Skin epidermis (tissue), 12 donors: ENCODE measurements at regions not wholly inside any gene's neighbourhood (a gene's known extent, or its start where the extent isn't known, plus 50 kb on each side); places are given as distances from the start of the nearest gene placed in this dataset.
"Not testable (repeated sequence)": the region's sequence is repeated elsewhere in the genome, so short reads cannot be mapped to it uniquely, and the experiment has no call there.

Experiments used
- H3K27ac ChIP-seq, 21 experiments: fragments of 200-600 bp; sonication (generic) in 11 of 21; one replicate each; pipeline ENCODE4 v1.5.0; 2020; ENCODE audit warnings: mild to moderate bottlenecking in 3 of 21, inconsistent platforms in 2 of 21, moderate library complexity in 2 of 21
- H3K4me3 ChIP-seq, 7 experiments: fragments of 200-600 bp; sonication (generic) in 2 of 7; one replicate each; pipeline ENCODE4 v1.5.0; 2020; ENCODE audit warnings: inconsistent platforms in 2 of 7, mild to moderate bottlenecking in 2 of 7, moderate library complexity in 1 of 7

- Histone ChIP-seq H3K27ac (no peak overlapping the region), H3K4me3 (no peak overlapping the region)
Measured at GRCh38 chr11:39462506-39462905, 1996.9 kb downstream of the LRRC4C start.

- H3K27ac ChIP-seq = no peak overlapping the region
- H3K4me3 ChIP-seq = no peak overlapping the region
Measured at GRCh38 chr11:39461066-39461465, 1998.4 kb downstream of the LRRC4C start.

- Histone ChIP-seq H3K4me3 (no peak overlapping the region), H3K27ac (no peak overlapping the region)
Measured at GRCh38 chr11:39459606-39460005, 1999.8 kb downstream of the LRRC4C start.

- Histone ChIP-seq H3K4me3 (no peak overlapping the region), H3K27ac (no peak overlapping the region)
Measured at GRCh38 chr11:39458481-39458880, 2001.0 kb downstream of the LRRC4C start.

- no peak overlapping the region for H3K4me3 ChIP-seq
- H3K27ac ChIP-seq = no peak overlapping the region
Measured at GRCh38 chr11:39443424-39444022, 2015.9 kb downstream of the LRRC4C start.

- H3K4me3 ChIP-seq = no peak overlapping the region
- no peak overlapping the region for H3K27ac ChIP-seq
Measured at GRCh38 chr11:39442177-39442576, 2017.3 kb downstream of the LRRC4C start.

- no peak overlapping the region for H3K4me3 ChIP-seq
- H3K27ac ChIP-seq = no peak overlapping the region
Measured at GRCh38 chr11:39435641-39436040, 2023.8 kb downstream of the LRRC4C start.

- Histone ChIP-seq H3K4me3 (no peak overlapping the region), H3K27ac (no peak overlapping the region)
Measured at GRCh38 chr11:39434466-39434865, 2025.0 kb downstream of the LRRC4C start.

- Histone ChIP-seq H3K4me3 (no peak overlapping the region), H3K27ac (no peak overlapping the region)
Measured at GRCh38 chr11:39432929-39433328, 2026.5 kb downstream of the LRRC4C start.

- H3K4me3 ChIP-seq = no peak overlapping the region
- H3K27ac ChIP-seq = no peak overlapping the region
Measured at GRCh38 chr11:39425226-39425625, 2034.2 kb downstream of the LRRC4C start.

GRCh38 chr11:39412117-39412516 lies 2047.3 kb downstream of the LRRC4C start:
- H3K4me3 ChIP-seq = no peak overlapping the region
- H3K27ac ChIP-seq = no peak overlapping the region

- H3K4me3 ChIP-seq = no peak overlapping the region
- no peak overlapping the region for H3K27ac ChIP-seq
Measured at GRCh38 chr11:39385911-39386310, 2073.5 kb downstream of the LRRC4C start.

GRCh38 chr11:39374963-39375698 lies 2084.3 kb downstream of the LRRC4C start:
- no peak overlapping the region for H3K4me3 ChIP-seq
- no peak overlapping the region for H3K27ac ChIP-seq

- Histone ChIP-seq H3K4me3 (no peak overlapping the region), H3K27ac (no peak overlapping the region)
Measured at GRCh38 chr11:39367534-39367933, 2091.9 kb downstream of the LRRC4C start.

GRCh38 chr11:39365809-39366436 lies 2093.5 kb downstream of the LRRC4C start:
- no peak overlapping the region for H3K27ac ChIP-seq
- no peak overlapping the region for H3K4me3 ChIP-seq

- no peak overlapping the region for H3K4me3 ChIP-seq
- H3K27ac ChIP-seq = no peak overlapping the region
Measured at GRCh38 chr11:39363571-39363970, 2095.9 kb downstream of the LRRC4C start.

GRCh38 chr11:39361557-39361956 lies 2097.9 kb downstream of the LRRC4C start:
- Histone ChIP-seq H3K27ac (no peak overlapping the region), H3K4me3 (no peak overlapping the region)

- H3K27ac ChIP-seq = no peak overlapping the region
- H3K4me3 ChIP-seq = no peak overlapping the region
Measured at GRCh38 chr11:39345834-39346442, 2113.5 kb downstream of the LRRC4C start.

GRCh38 chr11:39341461-39341860 lies 2118.0 kb downstream of the LRRC4C start:
- Histone ChIP-seq H3K4me3 (no peak overlapping the region), H3K27ac (no peak overlapping the region)

GRCh38 chr11:39333006-39333405 lies 2126.4 kb downstream of the LRRC4C start:
- not testable (repeated sequence) for H3K27ac ChIP-seq, H3K4me3 ChIP-seq

GRCh38 chr11:39327302-39327701 lies 2132.2 kb downstream of the LRRC4C start:
- Histone ChIP-seq H3K27ac (no peak overlapping the region), H3K4me3 (no peak overlapping the region)
